DMS53 (cell line): ENCODE measurements at regions not wholly inside any gene's neighbourhood (a gene's known extent, or its start where the extent isn't known, plus 50 kb on each side); places are given as distances from the start of the nearest gene placed in this dataset.

Experiments
- DNase-seq: peaks from one replicate; lab custom pipeline; 2025; lab: John Stamatoyannopoulos, UW

DNA sequence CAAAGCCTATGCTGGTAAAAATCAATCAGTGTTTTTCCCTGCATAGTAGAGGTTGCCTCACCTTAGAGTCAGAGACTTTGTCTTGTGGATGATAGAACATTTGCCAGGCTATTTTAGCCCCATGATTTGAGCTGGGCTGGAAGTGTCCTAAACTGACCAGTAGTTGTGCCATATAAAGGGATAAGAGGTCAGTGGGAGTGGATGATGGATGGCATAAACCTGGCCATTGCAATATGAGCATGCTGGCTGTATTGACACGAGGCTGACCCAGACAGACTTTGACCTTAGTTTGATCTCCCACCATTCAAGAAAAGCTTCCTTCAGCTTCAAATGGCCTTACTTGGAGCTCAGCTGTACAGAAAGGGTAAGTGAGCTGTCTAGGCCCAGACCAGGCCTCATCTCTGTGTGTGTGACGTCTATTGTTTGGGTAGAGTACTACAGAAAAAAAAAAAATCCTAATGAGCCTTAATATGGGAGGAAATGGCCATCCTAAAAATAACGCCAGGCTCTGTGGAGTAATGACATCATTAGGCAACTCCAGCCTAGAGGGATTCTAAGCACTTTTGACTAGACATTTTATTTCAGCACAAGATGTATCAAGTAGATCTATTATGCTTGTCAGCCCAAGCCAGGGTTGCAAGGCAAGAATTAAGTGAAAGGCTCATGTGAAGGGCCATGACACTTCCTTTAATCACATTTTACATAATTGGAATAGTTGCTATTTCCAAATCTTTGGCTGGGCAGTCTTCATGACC is 51.3 kb upstream of the CADM1 start:
- DNase-seq: no peak
